ENCODE measurements at regions not wholly inside any gene's neighbourhood (a gene's known extent, or its start where the extent isn't known, plus 50 kb on each side); places are given as distances from the start of the nearest gene placed in this dataset.
A peak's percentile ranks its signal among the peaks of the same experiment; 100 is the strongest.

DNA sequence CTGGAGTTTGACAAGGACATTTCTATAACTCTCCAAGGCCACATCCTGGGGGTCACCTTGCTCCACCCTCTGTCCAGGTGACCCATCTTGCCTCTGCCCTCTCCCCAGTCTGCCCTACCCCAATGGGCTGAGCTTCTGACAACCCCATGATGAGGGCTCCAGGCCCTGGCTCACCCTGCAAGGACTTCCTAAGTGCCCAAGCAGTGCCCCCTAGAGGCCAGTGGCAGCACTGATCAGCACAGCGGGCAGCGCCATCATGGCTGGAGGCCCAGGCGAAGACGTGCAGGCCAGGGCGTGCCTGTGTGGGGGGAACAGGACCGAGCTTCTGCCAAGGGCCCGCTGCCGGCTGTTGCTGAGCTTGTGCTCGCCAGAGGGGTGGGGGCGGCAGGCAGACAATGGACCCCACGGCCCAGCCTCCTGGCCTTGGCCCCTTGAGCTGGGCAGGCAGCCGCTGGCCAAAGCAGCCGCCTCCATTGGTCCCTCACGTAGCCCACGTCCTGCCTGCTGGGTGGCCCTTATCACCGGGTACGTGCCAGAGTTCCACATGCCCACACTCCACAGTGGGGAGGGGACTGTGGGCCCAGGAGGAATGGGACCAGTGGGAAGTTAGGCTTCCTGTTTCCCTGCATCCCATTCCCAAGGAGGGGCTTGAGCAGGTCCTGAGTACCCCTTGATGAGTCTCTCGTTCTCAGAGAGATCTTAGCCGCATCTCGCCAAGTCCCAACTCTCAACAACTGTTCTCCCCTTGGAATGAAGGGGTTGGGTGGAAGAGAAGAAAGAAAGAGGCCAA, 64.3 kb downstream of the MRPL14 start:
- no peak for DNase-seq

DNA sequence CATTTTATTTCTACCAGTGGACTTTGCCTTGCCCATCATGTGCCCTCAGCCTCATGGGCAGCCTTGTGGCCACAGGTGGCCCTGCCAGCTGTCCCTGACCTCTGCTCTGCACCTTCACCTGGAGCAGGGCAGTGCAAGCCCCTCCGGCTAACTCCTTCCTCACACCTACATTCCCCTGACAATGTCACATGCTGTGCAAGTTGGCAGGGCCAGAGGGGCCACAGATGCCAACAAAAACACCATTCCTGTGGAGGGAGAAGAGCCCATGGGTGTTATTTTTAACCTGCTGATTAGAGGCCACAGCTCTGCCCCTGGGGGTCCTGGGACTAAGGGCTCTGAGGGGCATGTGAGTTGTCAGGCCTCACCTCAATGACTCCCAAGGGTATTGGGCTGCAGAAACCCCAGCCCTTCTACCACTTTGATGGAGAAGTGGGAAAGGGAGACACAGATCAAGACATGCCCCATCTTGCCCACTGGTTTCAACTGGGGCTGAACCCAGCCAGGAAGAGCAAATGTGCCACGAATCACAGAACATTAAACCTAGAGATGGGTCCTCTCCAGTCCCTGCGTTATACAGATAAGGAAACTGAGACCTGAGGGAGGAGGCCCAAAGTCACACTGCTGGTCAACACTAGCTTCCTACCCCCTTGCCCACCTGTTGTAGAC, 65.0 kb downstream of the MRPL14 start:
- DNase-seq, result no peak

DNA sequence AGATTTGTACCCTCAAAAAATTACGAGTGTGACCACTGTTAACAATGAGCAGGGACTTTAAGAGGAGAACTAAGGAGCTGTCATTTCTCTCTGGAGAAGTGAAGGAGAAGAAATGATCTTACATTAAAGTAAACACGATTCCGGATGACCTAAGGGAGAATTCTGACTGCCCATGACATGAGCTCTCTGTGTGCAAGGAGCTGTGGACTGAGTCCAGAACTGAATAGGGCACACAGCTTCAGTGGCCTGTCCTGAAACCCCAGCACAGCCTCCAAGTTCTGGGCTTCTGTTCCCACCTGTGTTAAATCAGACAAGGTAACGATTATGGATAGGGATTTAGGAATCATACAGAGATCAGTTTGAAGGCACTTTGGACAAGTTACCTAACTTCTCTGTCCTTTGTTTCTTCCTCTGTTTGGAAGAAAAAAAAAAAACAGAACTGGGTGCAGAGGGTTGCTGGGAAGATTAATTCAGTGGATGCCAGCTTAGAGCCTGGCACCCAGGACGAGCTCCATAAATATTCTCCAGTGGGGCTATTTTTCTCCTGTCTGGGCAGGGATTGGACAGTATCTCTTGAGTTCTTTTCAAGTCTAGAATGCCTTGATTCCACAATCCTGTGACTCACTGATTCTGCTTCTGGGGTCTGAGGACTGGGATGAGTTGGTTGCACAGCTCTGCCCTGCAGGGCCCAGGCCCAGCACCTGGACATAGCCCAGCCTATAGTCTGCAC, 65.7 kb downstream of the MRPL14 start:
- DNase-seq, result no peak

- DNase-seq, result no peak
Observed at GRCh38 chr6:44060612-44061374, 66.5 kb downstream of the MRPL14 start.

DNA sequence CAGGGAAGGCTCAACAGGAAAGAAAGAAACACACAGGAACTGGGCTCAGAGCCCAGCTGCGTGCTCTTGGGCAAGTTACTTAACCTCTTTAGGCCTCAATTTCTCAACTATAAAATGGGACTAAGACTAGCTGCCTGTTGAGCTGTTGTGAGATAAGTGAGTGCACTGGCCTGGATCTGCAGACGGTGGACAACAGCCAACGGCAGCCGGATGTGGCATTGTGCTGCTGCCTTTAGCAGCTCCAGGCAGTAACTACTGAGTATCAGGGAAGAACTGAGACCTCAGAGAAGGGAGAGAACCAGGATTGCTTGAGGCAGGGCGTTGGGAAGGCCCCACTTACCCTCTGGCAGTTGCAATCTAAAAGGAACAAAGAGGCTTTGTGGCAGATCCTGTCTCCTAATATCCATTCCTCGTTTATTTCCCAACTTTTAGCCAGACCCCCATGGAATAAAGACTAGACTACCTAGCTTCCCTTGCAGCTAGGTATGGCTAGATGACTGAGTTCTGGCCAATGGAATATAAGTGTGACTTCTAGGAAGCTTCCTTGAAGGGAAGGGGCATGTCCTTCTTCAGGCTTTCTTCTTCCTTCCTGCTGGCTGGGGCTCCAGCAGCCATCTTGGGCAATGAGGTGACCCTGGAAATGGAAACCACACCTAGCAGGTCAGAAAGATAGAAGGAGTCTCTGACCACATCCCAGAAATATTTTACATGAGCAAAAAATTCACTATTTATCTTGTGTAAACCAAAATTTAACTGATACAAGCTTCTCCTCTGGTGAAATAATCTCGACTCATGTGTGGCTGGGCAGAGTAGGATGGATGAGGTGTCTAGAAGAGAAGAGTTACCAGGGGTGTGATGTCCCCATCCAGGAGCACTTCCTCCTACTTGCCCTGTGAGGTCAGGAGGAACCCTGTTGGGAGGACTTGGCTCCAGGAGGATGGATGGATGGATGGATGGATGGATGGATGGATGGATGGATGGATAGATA, 67.6 kb downstream of the MRPL14 start:
- no peak for DNase-seq

GRCh38 chr6:44058617-44059358, 68.5 kb downstream of the MRPL14 start:
- DNase-seq, result peak; percentile 29

- no peak for DNase-seq
Observed at GRCh38 chr6:44057931-44058616, 69.2 kb downstream of the MRPL14 start.

DNA sequence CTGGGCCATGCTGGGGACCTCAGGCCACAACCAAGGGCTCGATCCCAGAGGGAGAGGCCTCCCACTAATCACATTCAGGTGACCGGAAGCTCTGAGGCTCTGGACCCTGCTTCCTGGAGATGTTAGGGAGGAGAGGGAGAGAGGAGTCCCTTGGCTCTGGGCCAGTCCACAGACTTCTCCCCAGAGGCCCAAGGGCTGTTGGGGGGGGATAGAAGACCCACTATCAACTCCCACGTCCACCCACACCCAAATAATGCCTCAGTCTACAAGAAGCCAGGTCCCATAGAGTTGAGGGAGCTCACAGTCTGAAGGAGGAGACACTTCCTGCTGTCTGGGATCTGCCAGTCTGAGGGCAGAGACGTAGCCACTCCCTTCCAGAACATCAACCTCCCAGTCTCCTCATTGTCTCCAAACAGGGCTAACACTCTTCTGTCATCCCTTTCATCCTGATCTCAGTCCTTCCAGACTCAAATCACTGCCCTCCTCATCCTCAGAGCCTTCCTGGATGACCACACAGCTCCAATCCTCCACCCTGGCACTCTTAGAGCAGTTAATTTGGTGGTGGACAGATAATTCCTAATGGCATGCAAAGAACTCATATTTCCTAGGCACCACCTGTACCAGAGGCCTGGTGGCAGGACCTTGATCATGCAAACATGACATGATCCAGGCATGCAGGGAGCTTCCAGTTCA, 69.9 kb downstream of the MRPL14 start:
- DNase-seq, result no peak

GRCh38 chr6:44056392-44057237, 70.6 kb downstream of the MRPL14 start:
- DNase-seq, result no peak

- DNase-seq, result no peak
Observed at GRCh38 chr6:44054721-44055559, 72.3 kb downstream of the MRPL14 start.

DNA sequence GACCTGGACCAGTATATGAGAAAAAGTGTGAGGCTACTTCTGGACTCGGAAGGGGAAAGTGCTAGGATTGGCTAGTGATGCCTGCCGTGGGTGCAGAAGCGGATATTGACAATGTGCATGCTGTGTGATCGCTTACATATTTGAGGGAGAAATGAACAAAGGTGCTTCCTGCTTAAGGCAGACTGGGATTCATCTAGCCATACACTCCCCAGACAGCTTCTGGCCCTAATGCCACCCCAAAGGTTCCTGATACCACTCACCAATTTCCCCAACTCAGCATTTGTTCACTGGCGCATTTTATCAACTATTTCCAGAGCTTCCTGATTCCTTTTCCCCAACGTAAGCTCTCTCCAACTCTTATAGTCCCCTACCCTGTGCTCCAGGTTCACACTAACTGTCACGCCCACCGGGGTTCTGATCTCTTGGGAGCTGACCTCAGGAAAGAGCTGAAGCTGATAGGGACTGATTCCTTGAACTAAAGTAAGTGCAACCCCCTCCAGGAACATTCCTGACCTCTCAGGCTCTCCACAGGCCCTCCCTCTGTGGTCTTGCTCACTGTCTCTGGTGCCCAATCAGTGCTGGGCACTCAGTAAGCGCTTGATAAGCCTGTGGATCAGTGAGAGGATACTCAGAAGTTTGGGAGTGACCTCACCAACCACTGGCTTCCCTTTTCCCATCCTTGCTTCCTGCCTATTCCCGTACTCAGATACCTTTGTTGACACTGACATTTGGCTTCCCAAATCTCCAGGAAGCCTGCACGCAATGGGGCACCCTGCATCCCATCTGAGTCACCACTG, 73.3 kb downstream of the MRPL14 start:
- no peak for DNase-seq

GRCh38 chr6:44053106-44053756, 74.0 kb downstream of the MRPL14 start:
- no peak for DNase-seq

DNA sequence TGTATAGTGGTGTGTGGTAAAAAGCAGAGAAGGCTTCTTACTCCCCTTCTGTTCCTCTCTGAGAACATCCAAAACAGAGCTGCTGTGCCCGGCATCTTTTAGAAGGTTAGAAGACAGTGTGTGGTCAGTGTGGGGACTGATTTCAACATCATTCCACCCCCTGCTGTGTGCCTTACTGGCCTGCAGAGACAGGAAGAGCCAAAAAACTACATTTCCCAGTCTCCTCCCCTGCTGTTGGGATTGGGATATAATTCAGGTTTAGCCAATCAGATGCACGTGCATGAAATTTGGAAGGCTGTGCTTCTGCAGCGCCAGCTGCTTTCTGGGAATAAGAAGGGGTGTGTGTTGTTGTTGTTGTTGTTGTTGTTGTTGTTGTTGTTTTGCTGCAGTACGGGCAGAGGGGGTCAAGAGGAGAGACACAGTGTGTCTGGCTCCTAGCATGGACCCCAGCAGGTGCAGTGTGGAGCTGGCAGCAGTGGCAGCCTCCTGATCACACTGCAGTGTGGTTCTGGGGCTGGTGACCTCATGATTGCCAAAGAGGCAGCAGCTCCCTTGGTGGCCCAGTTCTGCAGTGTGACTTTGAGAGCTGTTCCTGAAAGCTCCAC, 74.7 kb downstream of the MRPL14 start:
- no peak for DNase-seq

DNA sequence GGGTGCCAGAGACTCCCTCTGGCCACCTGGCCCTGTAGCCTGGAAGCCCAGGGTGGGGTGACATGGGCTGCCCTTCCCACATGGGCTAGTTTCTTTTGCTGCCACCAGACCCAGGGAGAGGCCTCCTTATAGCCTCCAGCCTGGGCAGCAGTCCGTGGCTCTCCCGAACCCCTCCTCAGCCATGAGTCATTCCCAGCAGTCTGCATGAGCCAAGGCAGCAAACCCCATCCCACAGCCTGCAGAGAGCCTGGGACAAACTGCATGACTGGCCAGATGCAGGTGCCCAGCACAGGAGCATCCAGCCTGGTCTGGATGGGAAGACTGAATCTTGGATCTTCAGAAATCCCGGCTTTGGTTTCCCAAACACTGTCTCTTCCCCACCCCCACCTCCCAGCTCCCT, 75.7 kb downstream of the MRPL14 start:
- DNase-seq, result no peak

- DNase-seq, result no peak
Observed at GRCh38 chr6:44050872-44051505, 76.3 kb downstream of the MRPL14 start.

Data from CD4-positive, alpha-beta T cell treated with Interleukin-21 for 1 hour (primary cell).